Liver (tissue), 8 donors: ENCODE measurements at regions not wholly inside any gene's neighbourhood (a gene's known extent, or its start where the extent isn't known, plus 50 kb on each side); places are given as distances from the start of the nearest gene placed in this dataset.

Experiments used
- DNase-seq: peaks from one replicate; pipeline ENCODE4 v3.0.0-alpha.2; 2017; ENCODE audit warnings: low spot score
- H3K27ac ChIP-seq, 2 donors: one replicate each; pipeline ENCODE4 v1.7.0; 2013; ENCODE audit warnings: inconsistent platforms in 2 of 2, low read length in 2 of 2, control low read depth in 1 of 2, low read depth in 1 of 2, mild to moderate bottlenecking in 1 of 2
- H3K27me3 ChIP-seq, 4 donors: one replicate each; pipeline versions ENCODE4 v1.6.1 to v1.7.0; 2013; ENCODE audit warnings: low read length in 3 of 4, inconsistent platforms in 1 of 4, mild to moderate bottlenecking in 1 of 4, moderate library complexity in 1 of 4; ENCODE audit not compliant: control insufficient read depth in 4 of 4, insufficient read depth in 4 of 4
- H3K36me3 ChIP-seq, 4 donors: one replicate each; pipeline versions ENCODE4 v1.6.1 to v1.7.0; 2013; ENCODE audit warnings: low read length in 3 of 4, mild to moderate bottlenecking in 3 of 4, low read depth in 1 of 4, moderate library complexity in 1 of 4; ENCODE audit not compliant: control insufficient read depth in 4 of 4, insufficient read depth in 3 of 4
- H3K4me1 ChIP-seq, 4 donors: one replicate each; pipeline versions ENCODE4 v1.6.1 to v1.7.0; 2013; ENCODE audit warnings: low read length in 3 of 4, mild to moderate bottlenecking in 3 of 4, moderate library complexity in 1 of 4; ENCODE audit not compliant: control insufficient read depth in 4 of 4, insufficient read depth in 4 of 4
- H3K4me3 ChIP-seq, 3 donors: one replicate each; pipeline versions ENCODE4 v1.6.1 to v1.7.0; 2013; ENCODE audit warnings: low read length in 3 of 3, control low read depth in 1 of 3, low read depth in 1 of 3, mild to moderate bottlenecking in 1 of 3
- H3K9ac ChIP-seq, 2 donors: one replicate each; pipeline ENCODE4 v1.7.0; 2013; ENCODE audit warnings: low read length in 2 of 2, mild to moderate bottlenecking in 2 of 2, moderate library complexity in 2 of 2, control low read depth in 1 of 2, low read depth in 1 of 2
- H3K9me3 ChIP-seq, 4 donors: one replicate each; pipeline versions ENCODE4 v1.6.1 to v1.7.0; 2013; ENCODE audit warnings: low read length in 3 of 4; ENCODE audit not compliant: control insufficient read depth in 4 of 4
- ATF3 ChIP-seq: IDR thresholded peaks from 2 replicates; pipeline ENCODE4 v1.6.1; 2016; ENCODE audit warnings: antibody characterized with exemption
- CTCF ChIP-seq: fragments of 150-350 bp; IDR thresholded peaks from 2 replicates; pipeline ENCODE4 v1.5.1; 2017; ENCODE audit warnings: improper control_type of control experiment, low read depth, low read length; ENCODE audit not compliant: missing input control
- FOXA1 ChIP-seq: IDR thresholded peaks from 2 replicates; pipeline ENCODE4 v1.6.1; 2016; ENCODE audit warnings: antibody characterized with exemption
- GABPA ChIP-seq, 2 donors: IDR thresholded peaks in 1 of 2; conservative IDR thresholded peaks in 1 of 2; 2 replicates each; pipeline ENCODE4 v1.6.1; 2016; ENCODE audit warnings: antibody characterized with exemption in 2 of 2, mild to moderate bottlenecking in 1 of 2, moderate library complexity in 1 of 2
- HNF4A ChIP-seq, 2 donors: conservative IDR thresholded peaks; 2 replicates each; pipeline ENCODE4 v1.6.1; 2016; ENCODE audit warnings: antibody characterized with exemption in 2 of 2, mild to moderate bottlenecking in 2 of 2
- HNF4G ChIP-seq: IDR thresholded peaks from 2 replicates; pipeline ENCODE4 v1.6.1; 2016; ENCODE audit warnings: antibody characterized with exemption
- JUND ChIP-seq, 2 donors: IDR thresholded peaks; 2 replicates each; pipeline ENCODE4 v1.6.1; 2016; ENCODE audit warnings: antibody characterized with exemption in 2 of 2
- MAX ChIP-seq: IDR thresholded peaks from 2 replicates; pipeline ENCODE4 v1.6.1; 2016; ENCODE audit warnings: antibody characterized with exemption
- NR2F2 ChIP-seq: IDR thresholded peaks from 2 replicates; pipeline ENCODE4 v1.6.1; 2016; ENCODE audit warnings: antibody characterized with exemption
- RAD21 ChIP-seq, 2 donors: IDR thresholded peaks; 2 replicates each; pipeline ENCODE4 v1.6.1; 2016; ENCODE audit warnings: antibody characterized with exemption in 2 of 2, mild to moderate bottlenecking in 2 of 2
- YY1 ChIP-seq: IDR thresholded peaks from 2 replicates; pipeline ENCODE4 v1.6.1; 2016; ENCODE audit warnings: antibody characterized with exemption, mild to moderate bottlenecking
- ZBTB33 ChIP-seq: IDR thresholded peaks from 2 replicates; pipeline ENCODE4 v1.6.1; 2016; ENCODE audit warnings: antibody characterized with exemption
- WGBS: extraction: QIAGEN DNeasy Blood & Tissue Kit; methylation state at CpG from one replicate; pipeline ENCODE4 v1.1.7; 2013; 5-methylcytosine and 5-hydroxymethylcytosine counted together
- donor health status: healthy.
- donor health status: healthy.
- donor health status: healthy.
- donor health status: healthy.
- donor health status: healthy.

GRCh38 chr12:86435053-86435452, 178.9 kb upstream of the MGAT4C start:
- no peak overlapping the region for H3K4me3 ChIP-seq
- H3K4me1 ChIP-seq, result no peaks in the 10 kb centered on the region
- TF ChIP-seq ZBTB33 (no peak), JUND (IDR thresholded peaks at IDR 0.05) (no peak)
- 38% methylated on average over 1 of the region's 1 CpG for whole genome bisulfite sequencing
- no peaks in the 10 kb centered on the region for H3K36me3 ChIP-seq
- no peak overlapping the region for H3K9ac ChIP-seq
- H3K9me3 ChIP-seq, result peaks cover 0 to 4% (median 0%) of the 10 kb centered on the region in 4 donors
- peaks cover 0 to 2% (median 0%) of the 10 kb centered on the region in 4 donors for H3K27me3 ChIP-seq
- H3K27ac ChIP-seq, result no peak overlapping the region
- DNase-seq, result no peak

GRCh38 chr12:86429824-86430223, 173.6 kb upstream of the MGAT4C start:
- H3K27ac ChIP-seq, result no peak overlapping the region

More at GRCh38 chr12:86429824-86430223, 173.6 kb upstream of the MGAT4C start:
- Histone ChIP-seq H3K9me3 (peaks cover 0 to 4% (median 0%) of the 10 kb centered on the region in 4 donors), H3K27me3 (peaks cover 0 to 2% (median 0%) of the 10 kb centered on the region in 4 donors), H3K4me1 (no peaks in the 10 kb centered on the region), H3K36me3 (no peaks in the 10 kb centered on the region), H3K4me3 (no peak overlapping the region), H3K9ac (no peak overlapping the region)
- no peak for DNase-seq
- WGBS, result 37% methylated on average over 1 of the region's 1 CpG
- no peak for TF ChIP-seq RAD21 (IDR thresholded peaks at IDR 0.05)
- TF ChIP-seq HNF4A (conservative IDR thresholded peaks at IDR 0.05), result no peak
- TF ChIP-seq NR2F2, result no peak
- TF ChIP-seq FOXA1, result no peak
- TF ChIP-seq YY1, result no peak
- TF ChIP-seq MAX, result no peak
- TF ChIP-seq GABPA (IDR thresholded peaks at IDR 0.05 in 1 of 2, conservative IDR thresholded peaks at IDR 0.05 in 1 of 2), result no peak
- no peak for TF ChIP-seq JUND (IDR thresholded peaks at IDR 0.05)
- no peak for TF ChIP-seq ZBTB33
- TF ChIP-seq ATF3, result no peak
- TF ChIP-seq HNF4G, result no peak
- TF ChIP-seq CTCF, result no peak
